Loucy (cell line): ENCODE measurements at regions not wholly inside any gene's neighbourhood (a gene's known extent, or its start where the extent isn't known, plus 50 kb on each side); places are given as distances from the start of the nearest gene placed in this dataset.
"Not testable (repeated sequence)": the region's sequence is repeated elsewhere in the genome, so short reads cannot be mapped to it uniquely, and the experiment has no call there.

Source experiments
- H2AFZ ChIP-seq: fragments of 200-600 bp; sonication (generic); 2 replicates; pipeline ENCODE4 v1.6.0; 2016; ENCODE audit warnings: antibody characterized with exemption, mild to moderate bottlenecking, low read length, moderate library complexity
- H3F3A ChIP-seq: fragments of 200-600 bp; 2 replicates; pipeline ENCODE4 v1.6.0; 2016; ENCODE audit warnings: antibody characterized with exemption, low read depth, mild to moderate bottlenecking
- H3K27me3 ChIP-seq: fragments of 200-600 bp; sonication (generic); 2 replicates; pipeline ENCODE4 v1.6.1; 2014; ENCODE audit warnings: low read length, mild to moderate bottlenecking; ENCODE audit not compliant: insufficient read depth, poor library complexity, severe bottlenecking
- H3K36me3 ChIP-seq: fragments of 200-600 bp; sonication (generic); 2 replicates; pipeline ENCODE4 v1.6.1; 2016; ENCODE audit warnings: low read length; ENCODE audit not compliant: insufficient read depth
- H3K4me1 ChIP-seq: fragments of 200-600 bp; sonication (generic); 2 replicates; pipeline ENCODE4 v1.5.1; 2014; ENCODE audit warnings: low read length, mild to moderate bottlenecking; ENCODE audit not compliant: insufficient read depth, poor library complexity, severe bottlenecking
- H3K4me2 ChIP-seq: fragments of 200-600 bp; sonication (generic); 2 replicates; pipeline ENCODE4 v1.6.0; 2014; ENCODE audit warnings: antibody characterized with exemption, low read length, low read depth, mild to moderate bottlenecking; ENCODE audit not compliant: poor library complexity, severe bottlenecking
- H3K4me3 ChIP-seq: fragments of 200-600 bp; sonication (generic); 2 replicates; pipeline ENCODE4 v1.5.1; 2014; ENCODE audit warnings: low read length, mild to moderate bottlenecking, mixed read lengths; ENCODE audit not compliant: poor library complexity, severe bottlenecking
- H3K79me2 ChIP-seq: fragments of 200-600 bp; sonication (generic); 2 replicates; pipeline ENCODE4 v1.6.1; 2014; ENCODE audit warnings: low read length; ENCODE audit not compliant: insufficient read depth
- H3K9ac ChIP-seq: fragments of 200-600 bp; sonication (generic); 2 replicates; pipeline ENCODE4 v1.6.0; 2014; ENCODE audit warnings: mild to moderate bottlenecking, low read depth, low read length, moderate library complexity; ENCODE audit not compliant: poor library complexity, severe bottlenecking
- H3K9me2 ChIP-seq: fragments of 200-600 bp; sonication (generic); replicated peaks from 2 replicates; pipeline ENCODE4 v1.6.1; 2016; ENCODE audit warnings: low read depth, low read length, mixed read lengths
- H3K9me3 ChIP-seq: fragments of 200-600 bp; sonication (generic); 2 replicates; pipeline ENCODE4 v1.6.1; 2014; ENCODE audit warnings: mild to moderate bottlenecking, antibody characterized with exemption, low read length, low read depth; ENCODE audit not compliant: insufficient read depth
- H4K20me1 ChIP-seq: fragments of 200-600 bp; sonication (generic); 2 replicates; pipeline ENCODE4 v1.6.0; 2014; ENCODE audit warnings: antibody characterized with exemption, low read length, mild to moderate bottlenecking; ENCODE audit not compliant: insufficient read depth, poor library complexity, severe bottlenecking
- EZH2phosphoT487 ChIP-seq: fragments of 200-600 bp; IDR thresholded peaks from 2 replicates; pipeline ENCODE4 v1.6.1; 2018; ENCODE audit warnings: antibody characterized with exemption, mild to moderate bottlenecking, moderate library complexity, borderline replicate concordance
- TF ChIP-seq, protein P1 (sequence below): fragments of 200-600 bp; sonication (generic); conservative IDR thresholded peaks from 2 replicates; pipeline ENCODE4 v1.5.1; 2014; ENCODE audit warnings: mild to moderate bottlenecking, antibody characterized with exemption, low read length

GRCh38 chr18:43786893-43787292 is 509.6 kb upstream of the SYT4 start:
- TF ChIP-seq, protein P1, sequence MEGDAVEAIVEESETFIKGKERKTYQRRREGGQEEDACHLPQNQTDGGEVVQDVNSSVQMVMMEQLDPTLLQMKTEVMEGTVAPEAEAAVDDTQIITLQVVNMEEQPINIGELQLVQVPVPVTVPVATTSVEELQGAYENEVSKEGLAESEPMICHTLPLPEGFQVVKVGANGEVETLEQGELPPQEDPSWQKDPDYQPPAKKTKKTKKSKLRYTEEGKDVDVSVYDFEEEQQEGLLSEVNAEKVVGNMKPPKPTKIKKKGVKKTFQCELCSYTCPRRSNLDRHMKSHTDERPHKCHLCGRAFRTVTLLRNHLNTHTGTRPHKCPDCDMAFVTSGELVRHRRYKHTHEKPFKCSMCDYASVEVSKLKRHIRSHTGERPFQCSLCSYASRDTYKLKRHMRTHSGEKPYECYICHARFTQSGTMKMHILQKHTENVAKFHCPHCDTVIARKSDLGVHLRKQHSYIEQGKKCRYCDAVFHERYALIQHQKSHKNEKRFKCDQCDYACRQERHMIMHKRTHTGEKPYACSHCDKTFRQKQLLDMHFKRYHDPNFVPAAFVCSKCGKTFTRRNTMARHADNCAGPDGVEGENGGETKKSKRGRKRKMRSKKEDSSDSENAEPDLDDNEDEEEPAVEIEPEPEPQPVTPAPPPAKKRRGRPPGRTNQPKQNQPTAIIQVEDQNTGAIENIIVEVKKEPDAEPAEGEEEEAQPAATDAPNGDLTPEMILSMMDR = no peak
- no peak for TF ChIP-seq EZH2phosphoT487
- H3F3A ChIP-seq = no peaks in the 10 kb centered on the region
- no peaks in the 10 kb centered on the region for H3K27me3 ChIP-seq
- H3K79me2 ChIP-seq = no peaks in the 10 kb centered on the region
- no peak overlapping the region for H3K4me3 ChIP-seq
- no peaks in the 10 kb centered on the region for H3K9me2 ChIP-seq
- H3K9me3 ChIP-seq = no peaks in the 10 kb centered on the region
- no peaks in the 10 kb centered on the region for H3K4me1 ChIP-seq
- H2AFZ ChIP-seq = no peak overlapping the region
- no peaks in the 10 kb centered on the region for H3K36me3 ChIP-seq
- no peak overlapping the region for H3K4me2 ChIP-seq
- no peaks in the 10 kb centered on the region for H4K20me1 ChIP-seq
- no peak overlapping the region for H3K9ac ChIP-seq

- not testable (repeated sequence) for H3K4me2 ChIP-seq, H3K4me3 ChIP-seq, H3K9me2 ChIP-seq, H4K20me1 ChIP-seq, H3K4me1 ChIP-seq, H3K9me3 ChIP-seq, H3K9ac ChIP-seq, H3F3A ChIP-seq, H2AFZ ChIP-seq, H3K36me3 ChIP-seq, H3K79me2 ChIP-seq, H3K27me3 ChIP-seq
Observed at GRCh38 chr18:43787721-43788120, 510.4 kb upstream of the SYT4 start.

GRCh38 chr18:43789234-43790000 is 512.1 kb upstream of the SYT4 start:
- Histone ChIP-seq H3K79me2 (no peaks in the 10 kb centered on the region), H4K20me1 (no peaks in the 10 kb centered on the region), H3K9ac (no peak overlapping the region), H3K4me3 (no peak overlapping the region), H3K27me3 (no peaks in the 10 kb centered on the region), H3K4me2 (no peak overlapping the region), H3F3A (no peaks in the 10 kb centered on the region), H3K9me2 (no peaks in the 10 kb centered on the region), H3K4me1 (no peaks in the 10 kb centered on the region), H3K36me3 (no peaks in the 10 kb centered on the region), H2AFZ (no peak overlapping the region), H3K9me3 (no peaks in the 10 kb centered on the region)
- no peak for TF ChIP-seq EZH2phosphoT487
- TF ChIP-seq, protein P1 = no peak; the same call in 1 of the 2 replicates

GRCh38 chr18:43793910-43794309 is 516.6 kb upstream of the SYT4 start:
- H3K27me3 ChIP-seq = no peaks in the 10 kb centered on the region
- TF ChIP-seq EZH2phosphoT487 = no peak
- TF ChIP-seq, protein P1 = no peak
- H3K4me1 ChIP-seq = no peaks in the 10 kb centered on the region
- H2AFZ ChIP-seq = no peak overlapping the region
- no peak overlapping the region for H3K4me2 ChIP-seq
- no peaks in the 10 kb centered on the region for H3K79me2 ChIP-seq
- no peaks in the 10 kb centered on the region for H3K36me3 ChIP-seq
- H3K9me2 ChIP-seq = no peaks in the 10 kb centered on the region
- no peak overlapping the region for H3K9ac ChIP-seq
- H4K20me1 ChIP-seq = no peaks in the 10 kb centered on the region
- no peak overlapping the region for H3K4me3 ChIP-seq
- H3F3A ChIP-seq = no peaks in the 10 kb centered on the region
- no peaks in the 10 kb centered on the region for H3K9me3 ChIP-seq
